Fibroblast of lung (primary cell): ENCODE measurements at regions not wholly inside any gene's neighbourhood (a gene's known extent, or its start where the extent isn't known, plus 50 kb on each side); places are given as distances from the start of the nearest gene placed in this dataset.

Experiments
- DNase-seq, 2 donors: peaks; one replicate each; pipeline versions ENCODE4 v3.0.0 to v3.0.0-alpha.2; 2010; ENCODE audit warnings: low read depth in 2 of 2
- H2AFZ ChIP-seq: 2 replicates; pipeline ENCODE4 v1.5.1; 2012; ENCODE audit warnings: low read length, control low read depth, inconsistent platforms
- H3K27ac ChIP-seq: 2 replicates; pipeline ENCODE4 v1.5.1; 2011; ENCODE audit warnings: low read length, control low read depth; ENCODE audit not compliant: insufficient read depth
- H3K27me3 ChIP-seq: 2 replicates; pipeline ENCODE4 v1.5.1; 2011; ENCODE audit warnings: mild to moderate bottlenecking, low read length; ENCODE audit not compliant: control insufficient read depth, insufficient read depth
- H3K36me3 ChIP-seq: 2 replicates; pipeline ENCODE4 v1.5.1; 2011; ENCODE audit warnings: low read length; ENCODE audit not compliant: control insufficient read depth, insufficient read depth
- H3K4me1 ChIP-seq: 2 replicates; pipeline ENCODE4 v1.5.1; 2011; ENCODE audit warnings: low read length; ENCODE audit not compliant: control insufficient read depth, insufficient read depth; ENCODE audit errors: extremely low read depth
- H3K4me2 ChIP-seq: 2 replicates; pipeline ENCODE4 v1.5.1; 2011; ENCODE audit warnings: low read length, control low read depth; ENCODE audit not compliant: insufficient read depth; ENCODE audit errors: extremely low read depth
- H3K4me3 ChIP-seq, 4 experiments: fragments of 200-600 bp in 1 of 4; sonication (generic) in 1 of 4; replicated peaks in 1 of 4; 2 replicates each; pipeline ENCODE4 v1.5.1; 2011 to 2016; ENCODE audit warnings: low read length in 4 of 4, low read depth in 3 of 4, mild to moderate bottlenecking in 3 of 4, control low read depth in 2 of 4, inconsistent platforms in 1 of 4, mixed read lengths in 1 of 4; ENCODE audit not compliant: insufficient read depth in 1 of 4; ENCODE audit errors: control extremely low read depth in 1 of 4
- H3K79me2 ChIP-seq: 2 replicates; pipeline ENCODE4 v1.5.1; 2012; ENCODE audit warnings: mild to moderate bottlenecking, low read length, inconsistent platforms; ENCODE audit not compliant: control insufficient read depth, insufficient read depth
- H3K9ac ChIP-seq: 2 replicates; pipeline ENCODE4 v1.5.1; 2011; ENCODE audit warnings: mild to moderate bottlenecking, low read length, control low read depth; ENCODE audit not compliant: insufficient read depth
- H3K9me3 ChIP-seq: 2 replicates; pipeline ENCODE4 v1.5.1; 2012; ENCODE audit warnings: low read depth, low read length; ENCODE audit not compliant: control insufficient read depth, insufficient read depth
- H4K20me1 ChIP-seq: 2 replicates; pipeline ENCODE4 v1.5.1; 2011; ENCODE audit warnings: low read length; ENCODE audit not compliant: control insufficient read depth, insufficient read depth; ENCODE audit errors: extremely low read depth
- EZH2 ChIP-seq: IDR thresholded peaks from 2 replicates; pipeline ENCODE4 v1.5.1; 2012; ENCODE audit warnings: low read length, control low read depth, mild to moderate bottlenecking; ENCODE audit errors: missing control alignments
- TF ChIP-seq, protein P1 (sequence below), 2 donors: IDR thresholded peaks in 1 of 2; conservative IDR thresholded peaks in 1 of 2; 1 replicate in 1 of 2; 2 replicates in 1 of 2; pipeline ENCODE4 v1.5.1; 2011 to 2012; ENCODE audit warnings: low read length in 2 of 2, control low read depth in 1 of 2, inconsistent platforms in 1 of 2, low read depth in 1 of 2, mild to moderate bottlenecking in 1 of 2

DNA sequence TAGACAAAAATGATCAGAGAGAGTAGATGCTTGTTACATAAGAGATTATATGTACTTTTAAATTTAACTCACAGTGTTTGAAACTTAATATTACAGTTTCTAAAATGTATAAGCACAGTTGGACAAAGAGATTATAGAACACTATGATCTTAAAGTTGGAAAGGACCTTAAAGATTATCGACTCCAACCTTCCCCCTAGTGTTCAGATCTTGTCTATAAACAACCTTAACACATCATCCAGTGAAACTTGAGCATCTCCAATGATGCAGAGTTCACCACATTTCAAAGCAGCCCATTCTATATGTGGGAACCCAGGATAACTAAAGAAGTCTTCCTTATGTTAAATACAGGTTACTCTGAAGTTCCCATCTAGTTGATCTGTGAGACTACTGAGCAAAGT lies 480.8 kb downstream of the RMST start:
- Histone ChIP-seq H3K4me1 (no peaks in the 10 kb centered on the region), H2AFZ (no peak overlapping the region), H3K27ac (no peak overlapping the region), H4K20me1 (no peaks in the 10 kb centered on the region), H3K4me3 (no peak overlapping the region), H3K27me3 (no peaks in the 10 kb centered on the region), H3K4me2 (no peak overlapping the region), H3K9me3 (no peaks in the 10 kb centered on the region), H3K79me2 (no peaks in the 10 kb centered on the region), H3K36me3 (no peaks in the 10 kb centered on the region), H3K9ac (no peak overlapping the region)
- TF ChIP-seq, protein P1, sequence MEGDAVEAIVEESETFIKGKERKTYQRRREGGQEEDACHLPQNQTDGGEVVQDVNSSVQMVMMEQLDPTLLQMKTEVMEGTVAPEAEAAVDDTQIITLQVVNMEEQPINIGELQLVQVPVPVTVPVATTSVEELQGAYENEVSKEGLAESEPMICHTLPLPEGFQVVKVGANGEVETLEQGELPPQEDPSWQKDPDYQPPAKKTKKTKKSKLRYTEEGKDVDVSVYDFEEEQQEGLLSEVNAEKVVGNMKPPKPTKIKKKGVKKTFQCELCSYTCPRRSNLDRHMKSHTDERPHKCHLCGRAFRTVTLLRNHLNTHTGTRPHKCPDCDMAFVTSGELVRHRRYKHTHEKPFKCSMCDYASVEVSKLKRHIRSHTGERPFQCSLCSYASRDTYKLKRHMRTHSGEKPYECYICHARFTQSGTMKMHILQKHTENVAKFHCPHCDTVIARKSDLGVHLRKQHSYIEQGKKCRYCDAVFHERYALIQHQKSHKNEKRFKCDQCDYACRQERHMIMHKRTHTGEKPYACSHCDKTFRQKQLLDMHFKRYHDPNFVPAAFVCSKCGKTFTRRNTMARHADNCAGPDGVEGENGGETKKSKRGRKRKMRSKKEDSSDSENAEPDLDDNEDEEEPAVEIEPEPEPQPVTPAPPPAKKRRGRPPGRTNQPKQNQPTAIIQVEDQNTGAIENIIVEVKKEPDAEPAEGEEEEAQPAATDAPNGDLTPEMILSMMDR (conservative IDR thresholded peaks at IDR 0.05 in 1 of 2, IDR thresholded peaks at IDR 0.05 in 1 of 2; ENCODE audit: low read depth in 1 of 2, low read length in 2 of 2): peak in 1 of 2 donors; percentile 37
- no peak for TF ChIP-seq EZH2
- DNase-seq: peak in 1 of 2 donors; percentile 28

DNA sequence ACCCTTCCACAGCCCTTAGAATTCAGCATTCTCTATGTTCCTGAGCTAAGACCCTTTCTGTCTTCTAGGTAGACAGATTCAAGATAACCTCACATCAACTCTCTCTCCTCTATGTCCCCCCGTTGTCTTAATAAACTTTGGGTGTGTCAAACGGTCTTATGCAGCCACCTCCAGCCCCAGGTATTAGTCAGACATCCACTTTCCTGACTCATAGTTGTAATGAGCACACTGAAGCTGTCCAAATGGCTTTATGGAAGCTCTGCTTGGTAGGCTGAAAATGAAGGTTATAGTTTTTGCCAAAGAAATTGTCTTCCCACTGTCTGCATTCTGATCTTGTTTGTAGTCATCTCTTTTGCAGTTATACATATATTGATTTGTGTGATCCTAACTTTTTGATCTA lies 482.0 kb downstream of the RMST start:
- no peak overlapping the region for H3K9ac ChIP-seq
- no peaks in the 10 kb centered on the region for H3K79me2 ChIP-seq
- H3K36me3 ChIP-seq: no peaks in the 10 kb centered on the region
- DNase-seq: no peak
- no peaks in the 10 kb centered on the region for H3K9me3 ChIP-seq
- no peak overlapping the region for H2AFZ ChIP-seq
- H3K4me1 ChIP-seq: no peaks in the 10 kb centered on the region
- no peak overlapping the region for H3K4me3 ChIP-seq
- H3K27ac ChIP-seq: no peak overlapping the region
- no peaks in the 10 kb centered on the region for H3K27me3 ChIP-seq
- no peak for TF ChIP-seq EZH2
- TF ChIP-seq, protein P1 (conservative IDR thresholded peaks at IDR 0.05 in 1 of 2, IDR thresholded peaks at IDR 0.05 in 1 of 2; ENCODE audit: low read depth in 1 of 2, low read length in 2 of 2): no peak
- H4K20me1 ChIP-seq: no peaks in the 10 kb centered on the region
- H3K4me2 ChIP-seq: no peak overlapping the region

- no peaks in the 10 kb centered on the region for H4K20me1 ChIP-seq
- H3K4me2 ChIP-seq: no peak overlapping the region
- H2AFZ ChIP-seq: no peak overlapping the region
- no peaks in the 10 kb centered on the region for H3K9me3 ChIP-seq
- TF ChIP-seq EZH2: no peak
- TF ChIP-seq, protein P1 (conservative IDR thresholded peaks at IDR 0.05 in 1 of 2, IDR thresholded peaks at IDR 0.05 in 1 of 2; ENCODE audit: low read depth in 1 of 2, low read length in 2 of 2): no peak
- no peak overlapping the region for H3K9ac ChIP-seq
- no peaks in the 10 kb centered on the region for H3K79me2 ChIP-seq
- no peaks in the 10 kb centered on the region for H3K4me1 ChIP-seq
- no peaks in the 10 kb centered on the region for H3K27me3 ChIP-seq
- DNase-seq: no peak
- H3K36me3 ChIP-seq: no peaks in the 10 kb centered on the region
- H3K27ac ChIP-seq: no peak overlapping the region
- no peak overlapping the region for H3K4me3 ChIP-seq
These were observed 484.1 kb downstream of the RMST start for GRCh38 chr12:97946701-97947100.
